Neuronal stem cell (in vitro differentiated cells): ENCODE measurements at regions not wholly inside any gene's neighbourhood (a gene's known extent, or its start where the extent isn't known, plus 50 kb on each side); places are given as distances from the start of the nearest gene placed in this dataset.
A peak's percentile ranks its signal among the peaks of the same experiment; 100 is the strongest.

ENCODE experiments used
- DNase-seq: peaks from one replicate; pipeline ENCODE4 v3.0.0-alpha.2; 2013; ENCODE audit warnings: low spot score
- H2AFZ ChIP-seq: one replicate; pipeline ENCODE4 v1.6.1; 2013; ENCODE audit warnings: mild to moderate bottlenecking, low read length, inconsistent platforms
- H2AK5ac ChIP-seq: 2 replicates; pipeline ENCODE4 v1.6.1; 2013; ENCODE audit warnings: low read depth, mild to moderate bottlenecking, inconsistent platforms, low read length, moderate library complexity, mixed read lengths
- H2BK120ac ChIP-seq: 2 replicates; pipeline ENCODE4 v1.6.1; 2013; ENCODE audit warnings: low read depth, mild to moderate bottlenecking, inconsistent platforms, low read length, moderate library complexity, mixed read lengths
- H2BK12ac ChIP-seq: one replicate; pipeline ENCODE4 v1.6.1; 2013; ENCODE audit warnings: low read length, inconsistent platforms
- H2BK15ac ChIP-seq: 2 replicates; pipeline ENCODE4 v1.6.1; 2013; ENCODE audit warnings: mild to moderate bottlenecking, low read length, inconsistent platforms, mixed read lengths
- H2BK5ac ChIP-seq: one replicate; pipeline ENCODE4 v1.6.1; 2013; ENCODE audit warnings: inconsistent platforms, mild to moderate bottlenecking, low read length, moderate library complexity
- H3K14ac ChIP-seq: one replicate; pipeline ENCODE4 v1.6.1; 2013; ENCODE audit warnings: low read length, inconsistent platforms
- H3K18ac ChIP-seq: 2 replicates; pipeline ENCODE4 v1.6.1; 2013; ENCODE audit warnings: low read length, inconsistent platforms
- H3K23ac ChIP-seq: 2 replicates; pipeline ENCODE4 v1.6.1; 2013; ENCODE audit warnings: low read depth, mild to moderate bottlenecking, mixed read lengths, low read length, inconsistent platforms; ENCODE audit not compliant: poor library complexity
- H3K27ac ChIP-seq: replicated peaks from 3 replicates; pipeline ENCODE4 v1.5.1; 2013; ENCODE audit warnings: low read length, inconsistent platforms
- H3K27me3 ChIP-seq, 3 experiments: 2 replicates each; pipeline ENCODE4 v1.6.1; 2013; ENCODE audit warnings: low read length in 3 of 3, mild to moderate bottlenecking in 2 of 3, inconsistent platforms in 1 of 3, low read depth in 1 of 3, mixed read lengths in 1 of 3, moderate library complexity in 1 of 3; ENCODE audit not compliant: control insufficient read depth in 3 of 3, insufficient read depth in 3 of 3
- H3K36me3 ChIP-seq, 2 donors: replicated peaks in 1 of 2; 2 replicates each; pipeline ENCODE4 v1.6.1; 2013; ENCODE audit warnings: low read length in 2 of 2; ENCODE audit not compliant: control insufficient read depth in 2 of 2, insufficient read depth in 2 of 2
- H3K4ac ChIP-seq: 2 replicates; pipeline ENCODE4 v1.6.1; 2013; ENCODE audit warnings: inconsistent platforms, mild to moderate bottlenecking, low read length, moderate library complexity
- H3K4me1 ChIP-seq, 2 donors: 1 replicate in 1 of 2; 2 replicates in 1 of 2; pipeline ENCODE4 v1.6.1; 2013; ENCODE audit warnings: low read length in 2 of 2, low read depth in 1 of 2; ENCODE audit not compliant: control insufficient read depth in 2 of 2, insufficient read depth in 1 of 2
- H3K4me2 ChIP-seq: one replicate; pipeline ENCODE4 v1.6.1; 2013; ENCODE audit warnings: mild to moderate bottlenecking, low read length, inconsistent platforms; ENCODE audit not compliant: insufficient read depth, poor library complexity, severe bottlenecking
- H3K4me3 ChIP-seq, 2 donors: 2 replicates each; pipeline ENCODE4 v1.5.1; 2013; ENCODE audit warnings: low read length in 2 of 2, mild to moderate bottlenecking in 2 of 2, inconsistent platforms in 1 of 2, moderate library complexity in 1 of 2
- H3K79me1 ChIP-seq: one replicate; pipeline ENCODE4 v1.6.1; 2013; ENCODE audit warnings: low read depth, mild to moderate bottlenecking, inconsistent platforms, low read length, moderate library complexity
- H3K9ac ChIP-seq: one replicate; pipeline ENCODE4 v1.6.1; 2013; ENCODE audit warnings: mild to moderate bottlenecking, low read depth, low read length, inconsistent platforms; ENCODE audit not compliant: poor library complexity
- H3K9me3 ChIP-seq, 2 donors: replicated peaks in 1 of 2; 2 replicates each; pipeline versions ENCODE3 to v1.6.1; 2013; ENCODE audit warnings: low read length in 2 of 2, mild to moderate bottlenecking in 2 of 2, inconsistent platforms in 1 of 2, low read depth in 1 of 2, mixed read lengths in 1 of 2, moderate library complexity in 1 of 2; ENCODE audit not compliant: control insufficient read depth in 2 of 2, insufficient read depth in 1 of 2
- H4K8ac ChIP-seq: one replicate; pipeline ENCODE4 v1.6.1; 2013; ENCODE audit warnings: low read depth, mild to moderate bottlenecking, inconsistent platforms, low read length, moderate library complexity
- H4K91ac ChIP-seq: one replicate; pipeline ENCODE4 v1.6.1; 2013; ENCODE audit warnings: low read length, low read depth, mild to moderate bottlenecking, inconsistent platforms; ENCODE audit not compliant: poor library complexity
- WGBS, 2 donors: extraction: QIAGEN DNeasy Blood & Tissue Kit; methylation state at CpG; one replicate each; pipeline ENCODE4 v1.1.7; 2013; ENCODE audit warnings: missing lambda C conversion rate in 2 of 2, mixed read lengths in 1 of 2; ENCODE audit not compliant: insufficient read length in 2 of 2, insufficient replicate concordance in 1 of 2; ENCODE audit errors: extremely low coverage in 2 of 2; 5-methylcytosine and 5-hydroxymethylcytosine counted together

DNA sequence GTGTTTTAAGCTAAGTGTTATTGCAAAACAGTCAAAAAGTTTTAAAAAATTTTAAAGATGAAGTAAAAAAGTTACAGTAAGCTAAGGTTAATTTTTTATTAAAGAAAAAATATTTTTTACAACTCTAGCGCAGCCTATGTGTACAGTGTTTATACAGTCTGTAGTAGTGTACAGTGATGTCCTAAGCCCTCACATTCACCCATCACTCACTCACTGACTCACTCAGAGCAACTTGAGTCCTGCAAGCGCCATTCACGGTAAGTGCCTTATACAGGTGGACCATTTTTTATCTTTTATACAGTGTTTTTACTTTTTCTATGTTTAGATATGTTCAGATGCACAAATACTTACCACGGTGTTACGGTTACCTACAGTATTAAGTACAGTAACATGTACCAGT lies 83.4 kb upstream of the STMND1 start:
- no peak overlapping the region for H3K27ac ChIP-seq
- no peak overlapping the region for H2BK120ac ChIP-seq
- no peaks in the 10 kb centered on the region for H3K36me3 ChIP-seq
- no peaks in the 10 kb centered on the region for H3K9me3 ChIP-seq
- H3K4me2 ChIP-seq = no peak overlapping the region
- H2BK5ac ChIP-seq = no peak overlapping the region
- no peaks in the 10 kb centered on the region for H3K79me1 ChIP-seq
- no peak overlapping the region for H3K18ac ChIP-seq
- no peak overlapping the region for H3K14ac ChIP-seq
- H4K8ac ChIP-seq = no peak overlapping the region
- H3K23ac ChIP-seq = no peak overlapping the region
- no peak overlapping the region for H2AK5ac ChIP-seq
- no peak overlapping the region for H3K9ac ChIP-seq
- H2BK12ac ChIP-seq = no peak overlapping the region
- H2AFZ ChIP-seq = no peak overlapping the region
- no peak overlapping the region for H3K4ac ChIP-seq
- no CpG with 5 or more reads among the region's 5 CpGs for WGBS, 2 donors
- H3K4me1 ChIP-seq = no peaks in the 10 kb centered on the region
- no peaks in the 10 kb centered on the region for H3K27me3 ChIP-seq
- no peak overlapping the region for H3K4me3 ChIP-seq
- no peak overlapping the region for H2BK15ac ChIP-seq
- no peak for DNase-seq
- no peak overlapping the region for H4K91ac ChIP-seq

DNA sequence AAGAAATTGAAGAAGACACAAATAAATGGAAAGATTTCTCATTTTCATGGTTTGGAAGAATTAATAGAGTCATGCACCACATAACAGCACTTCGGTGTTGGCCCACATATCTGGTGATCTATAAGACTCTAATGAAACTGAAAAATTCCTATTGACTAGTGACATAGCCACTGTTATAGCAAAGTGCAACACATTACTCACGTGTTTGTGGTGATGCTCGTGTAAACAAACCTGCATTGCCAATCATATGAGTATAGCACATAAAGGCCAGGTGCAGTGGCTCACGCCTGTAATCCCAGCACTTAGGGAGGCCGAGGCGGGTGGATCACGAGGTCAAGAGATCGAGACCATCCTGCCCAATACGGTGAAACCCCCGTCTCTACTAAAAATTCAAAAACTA lies 84.4 kb upstream of the STMND1 start:
- Histone ChIP-seq H3K4me1 (peaks cover 0 to 2% of the 10 kb centered on the region in 2 donors), H3K27ac (no peak overlapping the region), H3K36me3 (no peaks in the 10 kb centered on the region), H2BK12ac (no peak overlapping the region), H2BK120ac (no peak overlapping the region), H2AFZ (no peak overlapping the region), H3K23ac (no peak overlapping the region), H3K9ac (no peak overlapping the region), H3K18ac (no peak overlapping the region), H3K14ac (no peak overlapping the region), H3K27me3 (no peaks in the 10 kb centered on the region), H3K4me2 (no peak overlapping the region), H2AK5ac (no peak overlapping the region), H2BK5ac (no peak overlapping the region), H4K8ac (no peak overlapping the region), H3K4me3 (no peak overlapping the region), H3K79me1 (no peaks in the 10 kb centered on the region), H2BK15ac (no peak overlapping the region), H3K9me3 (no peaks in the 10 kb centered on the region), H4K91ac (no peak overlapping the region), H3K4ac (no peak overlapping the region)
- whole genome bisulfite sequencing, 2 donors = no CpG with 5 or more reads among the region's 10 CpGs
- DNase-seq = no peak

DNA sequence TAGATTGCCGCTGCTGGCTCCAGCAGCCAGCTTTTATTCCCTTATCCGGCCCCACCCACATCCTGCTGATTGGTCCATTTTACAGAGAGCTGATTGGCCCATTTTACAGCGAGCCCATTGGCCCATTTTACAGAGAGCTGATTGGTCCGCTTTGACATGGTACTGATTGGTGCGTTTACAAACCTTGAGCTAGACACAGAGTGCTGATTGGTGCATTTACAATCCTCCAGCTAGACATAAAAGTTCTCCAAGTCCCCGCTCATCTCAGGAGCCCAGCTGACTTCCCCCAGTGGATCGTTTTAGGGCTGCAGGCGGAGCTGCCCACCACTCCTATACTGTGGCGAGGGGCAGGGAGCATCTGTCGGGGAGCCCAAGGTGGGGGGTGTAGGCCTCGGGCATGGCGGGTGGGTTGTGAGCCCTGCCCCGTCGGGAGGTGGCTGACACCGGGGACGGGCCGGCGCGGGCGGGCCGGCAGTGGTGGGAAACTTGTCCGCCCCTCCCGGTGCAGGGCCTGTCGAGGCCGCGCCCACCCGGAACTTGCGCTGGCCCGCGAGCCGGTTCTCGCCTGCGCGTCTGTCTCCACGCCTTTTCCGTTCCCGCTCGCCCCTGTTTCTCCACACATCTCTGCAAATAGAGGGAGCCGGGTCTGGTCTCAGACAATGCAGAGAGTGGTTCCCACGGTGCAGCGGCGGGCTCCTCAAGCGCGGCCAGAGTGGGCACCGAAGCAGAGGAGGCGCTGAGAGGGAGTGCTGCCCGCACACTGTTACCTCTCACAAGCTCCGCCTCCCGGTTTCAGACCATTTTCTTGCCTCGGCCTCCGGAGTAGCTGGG lies 86.1 kb upstream of the STMND1 start:
- no peak overlapping the region for H3K27ac ChIP-seq
- no peak overlapping the region for H3K4me2 ChIP-seq
- no peak overlapping the region for H2AFZ ChIP-seq
- no peaks in the 10 kb centered on the region for H3K9me3 ChIP-seq
- H3K4ac ChIP-seq = no peak overlapping the region
- peaks cover 0 to 2% of the 10 kb centered on the region in 2 donors for H3K4me1 ChIP-seq
- peak overlapping the region; percentile 6 for H3K18ac ChIP-seq
- no peak overlapping the region for H2AK5ac ChIP-seq
- no peak overlapping the region for H2BK15ac ChIP-seq
- H4K8ac ChIP-seq = no peak overlapping the region
- no peak overlapping the region for H4K91ac ChIP-seq
- no peak overlapping the region for H2BK5ac ChIP-seq
- no peak for DNase-seq
- no peak overlapping the region for H2BK12ac ChIP-seq
- H3K14ac ChIP-seq = peak overlapping the region; percentile 56
- H3K27me3 ChIP-seq = no peaks in the 10 kb centered on the region
- WGBS, 2 donors = no CpG with 5 or more reads among the region's 51 CpGs
- no peak overlapping the region for H2BK120ac ChIP-seq
- peak overlapping the region in 1 of 2 donors; percentile 65 for H3K4me3 ChIP-seq
- H3K79me1 ChIP-seq = no peaks in the 10 kb centered on the region
- no peak overlapping the region for H3K9ac ChIP-seq
- H3K36me3 ChIP-seq = no peaks in the 10 kb centered on the region
- peak overlapping the region; percentile 85 for H3K23ac ChIP-seq

DNA sequence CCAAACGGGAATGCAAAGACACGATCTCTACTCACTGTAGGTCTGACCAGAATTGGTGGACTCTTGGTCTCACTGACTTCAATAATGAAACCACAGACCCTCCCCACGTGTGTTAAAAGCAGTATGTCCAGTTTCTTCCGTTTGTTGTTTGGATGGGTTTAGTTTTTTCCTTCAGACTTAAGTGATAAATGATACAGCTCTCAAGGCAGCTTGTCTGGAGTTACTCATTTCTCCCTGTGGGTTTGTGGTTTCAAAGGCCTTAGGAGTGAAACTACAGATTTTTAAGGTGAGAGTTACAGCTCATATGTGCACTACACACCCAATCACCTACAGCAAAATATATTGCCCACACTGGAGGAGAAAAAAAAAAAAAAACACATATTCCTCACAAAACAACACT lies 86.7 kb upstream of the STMND1 start:
- Histone ChIP-seq H3K4me1 (peaks cover 0 to 2% of the 10 kb centered on the region in 2 donors), H3K27me3 (no peaks in the 10 kb centered on the region), H4K8ac (no peak overlapping the region), H2BK5ac (no peak overlapping the region), H3K9me3 (no peaks in the 10 kb centered on the region), H4K91ac (no peak overlapping the region), H3K14ac (no peak overlapping the region), H3K23ac (no peak overlapping the region), H3K18ac (no peak overlapping the region), H2BK12ac (no peak overlapping the region), H2AFZ (no peak overlapping the region), H3K4me2 (no peak overlapping the region), H2BK15ac (no peak overlapping the region), H3K4me3 (no peak overlapping the region), H3K4ac (no peak overlapping the region), H3K27ac (no peak overlapping the region), H3K36me3 (no peaks in the 10 kb centered on the region), H3K79me1 (no peaks in the 10 kb centered on the region), H2BK120ac (no peak overlapping the region), H2AK5ac (no peak overlapping the region), H3K9ac (no peak overlapping the region)
- no CpG with 5 or more reads among the region's 4 CpGs for WGBS, 2 donors
- DNase-seq = no peak
